Fibroblast of lung (primary cell): ENCODE measurements at regions not wholly inside any gene's neighbourhood (a gene's known extent, or its start where the extent isn't known, plus 50 kb on each side); places are given as distances from the start of the nearest gene placed in this dataset.

Source experiments
- DNase-seq, 2 donors: peaks; one replicate each; pipeline versions ENCODE4 v3.0.0 to v3.0.0-alpha.2; 2010; ENCODE audit warnings: low read depth in 2 of 2
- H2AFZ ChIP-seq: 2 replicates; pipeline ENCODE4 v1.5.1; 2012; ENCODE audit warnings: low read length, control low read depth, inconsistent platforms
- H3K27ac ChIP-seq: 2 replicates; pipeline ENCODE4 v1.5.1; 2011; ENCODE audit warnings: low read length, control low read depth; ENCODE audit not compliant: insufficient read depth
- H3K27me3 ChIP-seq: 2 replicates; pipeline ENCODE4 v1.5.1; 2011; ENCODE audit warnings: mild to moderate bottlenecking, low read length; ENCODE audit not compliant: control insufficient read depth, insufficient read depth
- H3K36me3 ChIP-seq: 2 replicates; pipeline ENCODE4 v1.5.1; 2011; ENCODE audit warnings: low read length; ENCODE audit not compliant: control insufficient read depth, insufficient read depth
- H3K4me1 ChIP-seq: 2 replicates; pipeline ENCODE4 v1.5.1; 2011; ENCODE audit warnings: low read length; ENCODE audit not compliant: control insufficient read depth, insufficient read depth; ENCODE audit errors: extremely low read depth
- H3K4me2 ChIP-seq: 2 replicates; pipeline ENCODE4 v1.5.1; 2011; ENCODE audit warnings: low read length, control low read depth; ENCODE audit not compliant: insufficient read depth; ENCODE audit errors: extremely low read depth
- H3K4me3 ChIP-seq, 4 experiments: fragments of 200-600 bp in 1 of 4; sonication (generic) in 1 of 4; replicated peaks in 1 of 4; 2 replicates each; pipeline ENCODE4 v1.5.1; 2011 to 2016; ENCODE audit warnings: low read length in 4 of 4, low read depth in 3 of 4, mild to moderate bottlenecking in 3 of 4, control low read depth in 2 of 4, inconsistent platforms in 1 of 4, mixed read lengths in 1 of 4; ENCODE audit not compliant: insufficient read depth in 1 of 4; ENCODE audit errors: control extremely low read depth in 1 of 4
- H3K79me2 ChIP-seq: 2 replicates; pipeline ENCODE4 v1.5.1; 2012; ENCODE audit warnings: mild to moderate bottlenecking, low read length, inconsistent platforms; ENCODE audit not compliant: control insufficient read depth, insufficient read depth
- H3K9ac ChIP-seq: 2 replicates; pipeline ENCODE4 v1.5.1; 2011; ENCODE audit warnings: mild to moderate bottlenecking, low read length, control low read depth; ENCODE audit not compliant: insufficient read depth
- H3K9me3 ChIP-seq: 2 replicates; pipeline ENCODE4 v1.5.1; 2012; ENCODE audit warnings: low read depth, low read length; ENCODE audit not compliant: control insufficient read depth, insufficient read depth
- H4K20me1 ChIP-seq: 2 replicates; pipeline ENCODE4 v1.5.1; 2011; ENCODE audit warnings: low read length; ENCODE audit not compliant: control insufficient read depth, insufficient read depth; ENCODE audit errors: extremely low read depth
- EZH2 ChIP-seq: IDR thresholded peaks from 2 replicates; pipeline ENCODE4 v1.5.1; 2012; ENCODE audit warnings: low read length, control low read depth, mild to moderate bottlenecking; ENCODE audit errors: missing control alignments
- TF ChIP-seq, protein P1 (sequence below), 2 donors: IDR thresholded peaks in 1 of 2; conservative IDR thresholded peaks in 1 of 2; 1 replicate in 1 of 2; 2 replicates in 1 of 2; pipeline ENCODE4 v1.5.1; 2011 to 2012; ENCODE audit warnings: low read length in 2 of 2, control low read depth in 1 of 2, inconsistent platforms in 1 of 2, low read depth in 1 of 2, mild to moderate bottlenecking in 1 of 2

DNA sequence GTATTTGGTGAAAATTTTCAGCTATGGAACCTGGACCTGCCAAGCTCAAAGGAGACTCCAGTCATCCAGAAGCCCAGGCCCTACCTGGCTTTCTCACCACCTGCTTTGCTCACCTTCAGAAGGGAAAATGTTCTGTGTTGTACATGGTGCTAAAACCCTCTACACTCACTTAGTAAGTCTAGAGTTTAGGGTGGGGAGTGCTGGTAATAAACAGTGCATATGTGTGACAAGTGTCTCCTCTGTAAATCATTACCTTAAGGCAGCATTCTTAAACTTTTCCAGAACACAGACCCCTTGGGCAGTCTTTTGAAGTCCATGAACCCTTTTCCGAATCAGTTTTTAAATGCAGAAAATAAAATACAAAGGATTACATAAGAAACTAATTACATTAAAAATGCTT lies 248.8 kb upstream of the PIK3R1 start:
- H3K79me2 ChIP-seq, result no peaks in the 10 kb centered on the region
- H3K36me3 ChIP-seq, result no peaks in the 10 kb centered on the region
- H3K4me2 ChIP-seq, result no peak overlapping the region
- no peak overlapping the region for H2AFZ ChIP-seq
- H3K27me3 ChIP-seq, result no peaks in the 10 kb centered on the region
- no peaks in the 10 kb centered on the region for H4K20me1 ChIP-seq
- H3K4me3 ChIP-seq, result no peak overlapping the region
- no peak overlapping the region for H3K27ac ChIP-seq
- no peak for TF ChIP-seq EZH2
- TF ChIP-seq, protein P1, sequence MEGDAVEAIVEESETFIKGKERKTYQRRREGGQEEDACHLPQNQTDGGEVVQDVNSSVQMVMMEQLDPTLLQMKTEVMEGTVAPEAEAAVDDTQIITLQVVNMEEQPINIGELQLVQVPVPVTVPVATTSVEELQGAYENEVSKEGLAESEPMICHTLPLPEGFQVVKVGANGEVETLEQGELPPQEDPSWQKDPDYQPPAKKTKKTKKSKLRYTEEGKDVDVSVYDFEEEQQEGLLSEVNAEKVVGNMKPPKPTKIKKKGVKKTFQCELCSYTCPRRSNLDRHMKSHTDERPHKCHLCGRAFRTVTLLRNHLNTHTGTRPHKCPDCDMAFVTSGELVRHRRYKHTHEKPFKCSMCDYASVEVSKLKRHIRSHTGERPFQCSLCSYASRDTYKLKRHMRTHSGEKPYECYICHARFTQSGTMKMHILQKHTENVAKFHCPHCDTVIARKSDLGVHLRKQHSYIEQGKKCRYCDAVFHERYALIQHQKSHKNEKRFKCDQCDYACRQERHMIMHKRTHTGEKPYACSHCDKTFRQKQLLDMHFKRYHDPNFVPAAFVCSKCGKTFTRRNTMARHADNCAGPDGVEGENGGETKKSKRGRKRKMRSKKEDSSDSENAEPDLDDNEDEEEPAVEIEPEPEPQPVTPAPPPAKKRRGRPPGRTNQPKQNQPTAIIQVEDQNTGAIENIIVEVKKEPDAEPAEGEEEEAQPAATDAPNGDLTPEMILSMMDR (conservative IDR thresholded peaks at IDR 0.05 in 1 of 2, IDR thresholded peaks at IDR 0.05 in 1 of 2; ENCODE audit: low read depth in 1 of 2, low read length in 2 of 2), result no peak
- H3K9me3 ChIP-seq, result no peaks in the 10 kb centered on the region
- no peak overlapping the region for H3K9ac ChIP-seq
- H3K4me1 ChIP-seq, result no peaks in the 10 kb centered on the region
- no peak for DNase-seq

GRCh38 chr5:67964619-67965018 lies 250.9 kb upstream of the PIK3R1 start:
- Histone ChIP-seq H4K20me1 (no peaks in the 10 kb centered on the region), H3K9me3 (no peaks in the 10 kb centered on the region), H3K4me3 (no peak overlapping the region), H3K27me3 (no peaks in the 10 kb centered on the region), H2AFZ (no peak overlapping the region), H3K79me2 (no peaks in the 10 kb centered on the region), H3K27ac (no peak overlapping the region), H3K4me2 (no peak overlapping the region), H3K4me1 (no peaks in the 10 kb centered on the region), H3K36me3 (no peaks in the 10 kb centered on the region), H3K9ac (no peak overlapping the region)
- DNase-seq, result no peak
- TF ChIP-seq, protein P1 (conservative IDR thresholded peaks at IDR 0.05 in 1 of 2, IDR thresholded peaks at IDR 0.05 in 1 of 2; ENCODE audit: low read depth in 1 of 2, low read length in 2 of 2), result no peak
- TF ChIP-seq EZH2, result no peak

- Histone ChIP-seq H3K27me3 (no peaks in the 10 kb centered on the region), H3K79me2 (no peaks in the 10 kb centered on the region), H2AFZ (no peak overlapping the region), H3K36me3 (no peaks in the 10 kb centered on the region), H4K20me1 (no peaks in the 10 kb centered on the region), H3K9me3 (no peaks in the 10 kb centered on the region), H3K4me1 (no peaks in the 10 kb centered on the region), H3K27ac (no peak overlapping the region), H3K9ac (no peak overlapping the region), H3K4me3 (no peak overlapping the region), H3K4me2 (no peak overlapping the region)
- TF ChIP-seq, protein P1 (conservative IDR thresholded peaks at IDR 0.05 in 1 of 2, IDR thresholded peaks at IDR 0.05 in 1 of 2; ENCODE audit: low read depth in 1 of 2, low read length in 2 of 2), result no peak
- TF ChIP-seq EZH2, result no peak
- no peak for DNase-seq
These were observed 251.6 kb upstream of the PIK3R1 start for GRCh38 chr5:67963789-67964519.
